ENCODE measurements at regions not wholly inside any gene's neighbourhood (a gene's known extent, or its start where the extent isn't known, plus 50 kb on each side); places are given as distances from the start of the nearest gene placed in this dataset.
"Not testable (repeated sequence)": the region's sequence is repeated elsewhere in the genome, so short reads cannot be mapped to it uniquely, and the experiment has no call there.

- Histone ChIP-seq H3K27ac (ENCODE audit: low read length) (no peak overlapping the region), H3K4me2 (ENCODE audit: insufficient read depth, low read length) (no peak overlapping the region), H3K4me1 (ENCODE audit: insufficient read depth, low read length) (peaks cover 36% of the 10 kb centered on the region), H3K9me3 (ENCODE audit: insufficient read depth, low read length, severe bottlenecking) (no peaks in the 10 kb centered on the region), H3K9ac (ENCODE audit: low read depth, low read length) (no peak overlapping the region), H3K79me2 (ENCODE audit: insufficient read depth, low read length) (no peaks in the 10 kb centered on the region), H3K36me3 (ENCODE audit: insufficient read depth, low read length) (no peaks in the 10 kb centered on the region), H3K4me3 (ENCODE audit: low read depth in 1 of 2, low read length in 2 of 2) (no peak overlapping the region), H3K27me3 (ENCODE audit: insufficient read depth, low read length, poor library complexity) (no peaks in the 10 kb centered on the region), H2AFZ (ENCODE audit: low read depth, low read length) (no peak overlapping the region), H4K20me1 (ENCODE audit: insufficient read depth, low read length) (no peaks in the 10 kb centered on the region)
- TF ChIP-seq, protein P1, sequence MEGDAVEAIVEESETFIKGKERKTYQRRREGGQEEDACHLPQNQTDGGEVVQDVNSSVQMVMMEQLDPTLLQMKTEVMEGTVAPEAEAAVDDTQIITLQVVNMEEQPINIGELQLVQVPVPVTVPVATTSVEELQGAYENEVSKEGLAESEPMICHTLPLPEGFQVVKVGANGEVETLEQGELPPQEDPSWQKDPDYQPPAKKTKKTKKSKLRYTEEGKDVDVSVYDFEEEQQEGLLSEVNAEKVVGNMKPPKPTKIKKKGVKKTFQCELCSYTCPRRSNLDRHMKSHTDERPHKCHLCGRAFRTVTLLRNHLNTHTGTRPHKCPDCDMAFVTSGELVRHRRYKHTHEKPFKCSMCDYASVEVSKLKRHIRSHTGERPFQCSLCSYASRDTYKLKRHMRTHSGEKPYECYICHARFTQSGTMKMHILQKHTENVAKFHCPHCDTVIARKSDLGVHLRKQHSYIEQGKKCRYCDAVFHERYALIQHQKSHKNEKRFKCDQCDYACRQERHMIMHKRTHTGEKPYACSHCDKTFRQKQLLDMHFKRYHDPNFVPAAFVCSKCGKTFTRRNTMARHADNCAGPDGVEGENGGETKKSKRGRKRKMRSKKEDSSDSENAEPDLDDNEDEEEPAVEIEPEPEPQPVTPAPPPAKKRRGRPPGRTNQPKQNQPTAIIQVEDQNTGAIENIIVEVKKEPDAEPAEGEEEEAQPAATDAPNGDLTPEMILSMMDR (IDR thresholded peaks at IDR 0.05; ENCODE audit: borderline replicate concordance, extremely low read depth, low read length, poor library complexity, severe bottlenecking): no peak
- no peak for TF ChIP-seq EZH2 (IDR thresholded peaks at IDR 0.05; ENCODE audit: borderline replicate concordance, low read depth, low read length, severe bottlenecking)
- no peak for DNase-seq
- no peak for ATAC-seq (ENCODE audit: insufficient read depth, low read depth)
Measured at GRCh38 chr14:35929186-35929585, 103.0 kb downstream of the BRMS1L start.

DNA sequence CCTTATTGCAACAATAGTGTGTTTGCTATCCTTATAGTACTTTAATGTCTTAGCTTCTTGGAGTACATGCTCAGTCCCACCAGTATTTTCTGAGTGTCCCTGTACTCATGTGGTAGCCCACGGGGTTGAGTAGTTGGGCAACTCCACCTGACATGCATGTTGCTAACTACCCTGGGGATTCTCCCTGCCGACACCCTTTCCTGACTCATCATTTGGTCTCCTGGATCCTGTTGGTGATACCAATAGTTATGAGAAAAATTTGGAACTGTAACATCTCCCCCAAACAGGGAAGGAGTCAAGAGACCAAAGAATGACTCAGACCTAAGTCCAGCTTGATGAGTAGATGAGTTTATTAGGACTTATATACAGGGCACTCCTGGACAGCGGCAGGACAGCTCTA is 101.6 kb downstream of the BRMS1L start:
- no peaks in the 10 kb centered on the region for H3K36me3 ChIP-seq (ENCODE audit: insufficient read depth, low read length)
- TF ChIP-seq EZH2 (IDR thresholded peaks at IDR 0.05; ENCODE audit: borderline replicate concordance, low read depth, low read length, severe bottlenecking): no peak
- TF ChIP-seq, protein P1 (IDR thresholded peaks at IDR 0.05; ENCODE audit: borderline replicate concordance, extremely low read depth, low read length, poor library complexity, severe bottlenecking): no peak
- no peak overlapping the region for H2AFZ ChIP-seq (ENCODE audit: low read depth, low read length)
- no peaks in the 10 kb centered on the region for H3K79me2 ChIP-seq (ENCODE audit: insufficient read depth, low read length)
- peaks cover 22% of the 10 kb centered on the region for H3K4me1 ChIP-seq (ENCODE audit: insufficient read depth, low read length)
- H3K9me3 ChIP-seq (ENCODE audit: insufficient read depth, low read length, severe bottlenecking): no peaks in the 10 kb centered on the region
- H3K4me2 ChIP-seq (ENCODE audit: insufficient read depth, low read length): no peak overlapping the region
- H3K4me3 ChIP-seq (ENCODE audit: low read depth in 1 of 2, low read length in 2 of 2): no peak overlapping the region
- H3K9ac ChIP-seq (ENCODE audit: low read depth, low read length): no peak overlapping the region
- H3K27ac ChIP-seq (ENCODE audit: low read length): no peak overlapping the region
- H4K20me1 ChIP-seq (ENCODE audit: insufficient read depth, low read length): no peaks in the 10 kb centered on the region
- no peaks in the 10 kb centered on the region for H3K27me3 ChIP-seq (ENCODE audit: insufficient read depth, low read length, poor library complexity)
- no peak for ATAC-seq (ENCODE audit: insufficient read depth, low read depth)
- no peak for DNase-seq

GRCh38 chr14:35925319-35925718 is 99.2 kb downstream of the BRMS1L start:
- H2AFZ ChIP-seq (ENCODE audit: low read depth, low read length): no peak overlapping the region

GRCh38 chr14:35922590-35922989 is 96.5 kb downstream of the BRMS1L start:
- not testable (repeated sequence) for H4K20me1 ChIP-seq (ENCODE audit: insufficient read depth, low read length); H3K36me3 ChIP-seq (ENCODE audit: insufficient read depth, low read length); H3K9ac ChIP-seq (ENCODE audit: low read depth, low read length); H3K9me3 ChIP-seq (ENCODE audit: insufficient read depth, low read length, severe bottlenecking); H3K79me2 ChIP-seq (ENCODE audit: insufficient read depth, low read length); H3K4me2 ChIP-seq (ENCODE audit: insufficient read depth, low read length); ATAC-seq (ENCODE audit: insufficient read depth, low read depth); H3K4me3 ChIP-seq (ENCODE audit: low read depth in 1 of 2, low read length in 2 of 2); H2AFZ ChIP-seq (ENCODE audit: low read depth, low read length); DNase-seq; H3K27ac ChIP-seq (ENCODE audit: low read length); H3K4me1 ChIP-seq (ENCODE audit: insufficient read depth, low read length); H3K27me3 ChIP-seq (ENCODE audit: insufficient read depth, low read length, poor library complexity)

More at GRCh38 chr14:35925319-35925718, 99.2 kb downstream of the BRMS1L start:
- no peaks in the 10 kb centered on the region for H3K27me3 ChIP-seq (ENCODE audit: insufficient read depth, low read length, poor library complexity)
- no peaks in the 10 kb centered on the region for H3K36me3 ChIP-seq (ENCODE audit: insufficient read depth, low read length)
- no peaks in the 10 kb centered on the region for H4K20me1 ChIP-seq (ENCODE audit: insufficient read depth, low read length)
- H3K79me2 ChIP-seq (ENCODE audit: insufficient read depth, low read length): no peaks in the 10 kb centered on the region
- no peaks in the 10 kb centered on the region for H3K4me1 ChIP-seq (ENCODE audit: insufficient read depth, low read length)
- TF ChIP-seq EZH2 (IDR thresholded peaks at IDR 0.05; ENCODE audit: borderline replicate concordance, low read depth, low read length, severe bottlenecking): no peak
- TF ChIP-seq, protein P1 (IDR thresholded peaks at IDR 0.05; ENCODE audit: borderline replicate concordance, extremely low read depth, low read length, poor library complexity, severe bottlenecking): no peak
- DNase-seq: no peak
- no peak overlapping the region for H3K4me3 ChIP-seq (ENCODE audit: low read depth in 1 of 2, low read length in 2 of 2)
- H3K9me3 ChIP-seq (ENCODE audit: insufficient read depth, low read length, severe bottlenecking): no peaks in the 10 kb centered on the region
- H3K27ac ChIP-seq (ENCODE audit: low read length): no peak overlapping the region
- H3K9ac ChIP-seq (ENCODE audit: low read depth, low read length): no peak overlapping the region
- no peak overlapping the region for H3K4me2 ChIP-seq (ENCODE audit: insufficient read depth, low read length)
- ATAC-seq (ENCODE audit: insufficient read depth, low read depth): no peak
